HL-60 (cell line): ENCODE measurements at regions not wholly inside any gene's neighbourhood (a gene's known extent, or its start where the extent isn't known, plus 50 kb on each side); places are given as distances from the start of the nearest gene placed in this dataset.

Experiments used
- CTCF ChIP-seq: IDR thresholded peaks from one replicate; pipeline ENCODE4 v1.5.1; 2011; ENCODE audit warnings: low read length, control low read depth, inconsistent platforms; ENCODE audit not compliant: insufficient read depth
- POLR2AphosphoS5 ChIP-seq: IDR thresholded peaks from 2 replicates; pipeline ENCODE4 v1.6.1; 2012; ENCODE audit warnings: low read depth

DNA sequence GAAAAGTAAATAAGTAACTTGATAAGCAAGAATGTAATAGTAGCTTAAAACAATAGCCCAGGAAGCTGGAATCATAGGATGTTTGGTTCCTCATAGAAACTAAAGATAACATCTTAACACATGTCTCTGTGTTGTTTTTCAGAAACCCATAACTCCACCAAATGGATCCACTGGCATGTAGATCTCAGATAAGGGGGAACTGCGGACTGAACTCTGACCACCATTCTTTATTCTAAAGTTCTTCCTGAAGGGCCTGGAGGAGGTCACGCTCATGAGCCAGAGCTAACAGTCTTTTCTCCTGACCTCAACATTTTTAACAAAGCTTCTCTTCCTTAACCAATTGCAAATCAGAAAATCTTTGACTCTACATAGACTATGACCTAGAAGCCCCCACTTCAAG is 101.9 kb downstream of the SOX14 start:
- TF ChIP-seq CTCF, result no peak
- no peak for TF ChIP-seq POLR2AphosphoS5
